OCI-LY1 (cell line): ENCODE measurements at regions not wholly inside any gene's neighbourhood (a gene's known extent, or its start where the extent isn't known, plus 50 kb on each side); places are given as distances from the start of the nearest gene placed in this dataset.

Source experiments
- H2AFZ ChIP-seq: fragments of 200-600 bp; sonication (generic), shearing (Covaris generic); 2 replicates; pipeline ENCODE4 v1.6.0; 2014; ENCODE audit warnings: antibody characterized with exemption, mild to moderate bottlenecking, low read length
- H3F3A ChIP-seq: fragments of 200-600 bp; sonication (generic), shearing (Covaris generic); 2 replicates; pipeline ENCODE4 v1.6.0; 2014; ENCODE audit warnings: mild to moderate bottlenecking, antibody characterized with exemption, low read length, moderate library complexity; ENCODE audit not compliant: insufficient read depth
- H3K27ac ChIP-seq: fragments of 200-600 bp; sonication (generic); 2 replicates; pipeline ENCODE4 v1.5.1; 2014; ENCODE audit warnings: low read length, mixed run types, mild to moderate bottlenecking, low read depth; ENCODE audit not compliant: poor library complexity, severe bottlenecking
- H3K27me3 ChIP-seq: fragments of 200-600 bp; sonication (generic); 2 replicates; pipeline ENCODE4 v1.6.0; 2014; ENCODE audit warnings: antibody characterized with exemption, mild to moderate bottlenecking, low read length, moderate library complexity; ENCODE audit not compliant: insufficient read depth
- H3K36me3 ChIP-seq: fragments of 200-600 bp; sonication (generic); 2 replicates; pipeline ENCODE4 v1.6.1; 2014; ENCODE audit warnings: mild to moderate bottlenecking, antibody characterized with exemption, low read length, moderate library complexity, mixed read lengths; ENCODE audit not compliant: insufficient read depth
- H3K4me1 ChIP-seq: fragments of 200-600 bp; sonication (generic); 2 replicates; pipeline ENCODE4 v1.5.1; 2014; ENCODE audit warnings: mild to moderate bottlenecking, low read length, moderate library complexity; ENCODE audit not compliant: insufficient read depth, severe bottlenecking
- H3K4me2 ChIP-seq: fragments of 200-600 bp; sonication (generic), shearing (Covaris generic); 2 replicates; pipeline ENCODE4 v1.6.1; 2014; ENCODE audit warnings: low read length
- H3K4me3 ChIP-seq: fragments of 200-600 bp; sonication (generic); 2 replicates; pipeline ENCODE4 v1.5.1; 2014; ENCODE audit warnings: low read length, low read depth, mild to moderate bottlenecking, mixed read lengths; ENCODE audit not compliant: poor library complexity, severe bottlenecking
- H3K79me2 ChIP-seq: fragments of 200-600 bp; shearing (Covaris generic); 2 replicates; pipeline ENCODE4 v1.6.1; 2016; ENCODE audit warnings: mixed run types, low read length, mixed read lengths; ENCODE audit not compliant: insufficient read depth
- H3K9ac ChIP-seq: fragments of 200-600 bp; sonication (generic), shearing (Covaris generic); 2 replicates; pipeline ENCODE4 v1.6.1; 2014; ENCODE audit warnings: mild to moderate bottlenecking, low read length, mixed read lengths
- H3K9me2 ChIP-seq: fragments of 200-600 bp; sonication (generic), shearing (Covaris generic); 2 replicates; pipeline ENCODE4 v1.6.1; 2014; ENCODE audit warnings: low read depth, mild to moderate bottlenecking, low read length, mixed read lengths
- H3K9me3 ChIP-seq: fragments of 200-600 bp; shearing (Covaris generic); 2 replicates; pipeline ENCODE4 v1.6.1; 2014; ENCODE audit warnings: low read length, mixed read lengths
- H4K20me1 ChIP-seq: fragments of 200-600 bp; sonication (generic), shearing (Covaris generic); 2 replicates; pipeline ENCODE4 v1.6.0; 2016; ENCODE audit warnings: mild to moderate bottlenecking, low read length; ENCODE audit not compliant: insufficient read depth
- CTCF ChIP-seq: fragments of 200-600 bp; sonication (generic), shearing (Covaris generic); IDR thresholded peaks from 2 replicates; pipeline ENCODE4 v1.5.1; 2017; ENCODE audit warnings: mild to moderate bottlenecking, antibody characterized with exemption, low read length, moderate library complexity, mixed read lengths
- EZH2 ChIP-seq: fragments of 200-600 bp; sonication (generic), shearing (Covaris generic); IDR thresholded peaks from 2 replicates; pipeline ENCODE4 v1.8.0; 2017; ENCODE audit warnings: borderline replicate concordance, mixed run types, mild to moderate bottlenecking, antibody characterized with exemption, low read length, moderate library complexity, mixed read lengths

- Histone ChIP-seq H4K20me1 (no peaks in the 10 kb centered on the region), H3F3A (no peaks in the 10 kb centered on the region), H3K9me3 (no peaks in the 10 kb centered on the region), H3K27ac (no peak overlapping the region), H3K4me2 (no peak overlapping the region), H3K27me3 (no peaks in the 10 kb centered on the region), H3K79me2 (no peaks in the 10 kb centered on the region), H3K36me3 (no peaks in the 10 kb centered on the region), H3K9ac (no peak overlapping the region), H2AFZ (no peak overlapping the region), H3K4me1 (no peaks in the 10 kb centered on the region), H3K4me3 (no peak overlapping the region), H3K9me2 (no peaks in the 10 kb centered on the region)
- TF ChIP-seq EZH2 (no peak), CTCF (no peak)
Measured at GRCh38 chr13:107812014-107812412, 403.3 kb downstream of the LIG4 start.

- no peak overlapping the region for H2AFZ ChIP-seq
- no peaks in the 10 kb centered on the region for H4K20me1 ChIP-seq
- no peaks in the 10 kb centered on the region for H3K36me3 ChIP-seq
- H3F3A ChIP-seq, result no peaks in the 10 kb centered on the region
- TF ChIP-seq CTCF (no peak), EZH2 (no peak)
- H3K9ac ChIP-seq, result no peak overlapping the region
- H3K27me3 ChIP-seq, result no peaks in the 10 kb centered on the region
- H3K9me3 ChIP-seq, result no peaks in the 10 kb centered on the region
- no peaks in the 10 kb centered on the region for H3K9me2 ChIP-seq
- no peak overlapping the region for H3K4me3 ChIP-seq
- no peaks in the 10 kb centered on the region for H3K4me1 ChIP-seq
- no peak overlapping the region for H3K27ac ChIP-seq
- no peak overlapping the region for H3K4me2 ChIP-seq
- H3K79me2 ChIP-seq, result no peaks in the 10 kb centered on the region
Measured at GRCh38 chr13:107811233-107812013, 403.9 kb downstream of the LIG4 start.

GRCh38 chr13:107809125-107809524 lies 406.2 kb downstream of the LIG4 start:
- no peak for TF ChIP-seq CTCF
- TF ChIP-seq EZH2, result no peak
- Histone ChIP-seq H3K9ac (no peak overlapping the region), H3K9me2 (no peaks in the 10 kb centered on the region), H3K9me3 (no peaks in the 10 kb centered on the region), H3K79me2 (no peaks in the 10 kb centered on the region), H3F3A (no peaks in the 10 kb centered on the region), H3K4me2 (no peak overlapping the region), H3K4me3 (no peak overlapping the region), H3K27ac (no peak overlapping the region), H3K36me3 (no peaks in the 10 kb centered on the region), H4K20me1 (no peaks in the 10 kb centered on the region), H2AFZ (no peak overlapping the region), H3K27me3 (no peaks in the 10 kb centered on the region), H3K4me1 (no peaks in the 10 kb centered on the region)
